GM03348 (cell line): ENCODE measurements at regions not wholly inside any gene's neighbourhood (a gene's known extent, or its start where the extent isn't known, plus 50 kb on each side); places are given as distances from the start of the nearest gene placed in this dataset.
"Not testable (repeated sequence)": the region's sequence is repeated elsewhere in the genome, so short reads cannot be mapped to it uniquely, and the experiment has no call there.

ENCODE experiments used
- DNase-seq: peaks from one replicate; pipeline ENCODE4 v3.0.0; 2012; ENCODE audit warnings: low spot score

DNA sequence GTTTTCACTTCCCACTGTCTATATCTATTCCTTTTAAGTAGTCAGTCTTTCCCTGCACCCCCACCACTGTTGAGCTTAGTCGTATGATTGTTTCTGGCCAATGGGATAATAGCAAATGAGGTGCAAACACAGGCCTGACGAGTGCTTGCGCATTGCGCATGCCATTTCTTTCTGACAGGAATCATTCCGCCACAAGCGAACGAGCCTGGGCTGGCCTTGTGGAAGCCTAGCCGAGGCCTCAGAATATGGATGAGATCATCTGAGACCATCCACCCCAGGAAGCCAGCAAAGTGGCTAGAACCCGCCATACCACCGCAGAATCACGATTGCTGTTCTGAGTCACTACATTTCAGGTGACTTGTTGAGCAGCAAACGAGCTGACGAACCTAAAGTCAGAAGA lies 52.2 kb upstream of the PRL start:
- DNase-seq = no peak

DNA sequence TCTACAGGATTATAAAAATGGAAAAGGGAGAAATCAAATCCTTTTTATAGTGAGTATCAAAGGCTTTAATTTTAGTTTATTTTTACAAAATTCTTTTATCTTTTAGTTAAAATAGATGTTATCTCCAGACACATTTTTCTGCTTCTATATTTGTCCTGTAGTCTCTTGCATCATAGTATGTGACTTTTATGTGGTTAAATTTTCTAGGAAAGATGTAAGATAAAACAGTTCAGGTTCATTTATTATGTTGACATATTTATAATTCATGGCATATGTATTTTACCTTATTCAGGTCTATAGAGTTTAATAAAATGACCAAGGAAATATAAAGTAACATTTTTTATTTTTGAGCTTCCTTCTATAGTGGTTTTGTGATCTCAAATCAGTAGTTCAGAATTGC lies 52.7 kb upstream of the PRL start:
- DNase-seq = no peak

DNA sequence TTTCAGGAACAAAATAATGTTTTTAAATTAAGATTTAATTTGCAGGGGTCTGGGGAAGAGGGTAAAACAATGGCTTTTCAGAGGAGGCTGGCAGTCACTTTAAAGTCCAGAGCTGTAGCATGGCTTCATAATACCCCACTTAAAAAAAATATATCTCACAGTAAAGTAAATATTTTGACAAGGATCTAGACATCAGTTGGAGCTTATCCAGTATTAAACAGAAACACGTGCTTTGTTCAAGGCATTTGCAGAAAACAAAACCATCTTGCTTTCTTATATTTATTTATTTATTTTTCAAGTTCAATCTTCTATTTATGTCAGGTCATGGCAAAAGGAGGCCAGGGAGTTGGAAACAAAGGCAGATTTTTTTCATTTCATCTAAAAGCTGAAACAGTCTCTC lies 53.3 kb upstream of the PRL start:
- no peak for DNase-seq

DNA sequence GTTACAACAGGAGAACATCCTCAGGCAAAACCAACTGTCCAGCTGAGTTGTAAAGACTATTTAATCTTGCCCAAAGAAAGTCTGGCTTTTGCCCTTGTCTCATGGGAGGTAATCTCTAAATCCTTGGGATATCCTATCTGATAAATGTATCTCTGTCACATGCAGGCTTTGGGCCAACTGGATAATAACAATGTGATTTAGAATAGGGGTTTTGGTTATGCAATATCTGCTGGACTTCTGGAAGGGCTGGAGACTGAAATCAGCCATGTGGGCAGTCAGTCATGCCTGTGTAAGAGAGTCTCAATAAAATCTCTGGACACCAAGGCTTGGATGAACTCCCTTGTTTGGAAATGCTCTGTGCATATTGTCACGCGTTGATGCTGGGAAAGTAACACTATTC lies 56.3 kb upstream of the PRL start:
- no peak for DNase-seq

DNA sequence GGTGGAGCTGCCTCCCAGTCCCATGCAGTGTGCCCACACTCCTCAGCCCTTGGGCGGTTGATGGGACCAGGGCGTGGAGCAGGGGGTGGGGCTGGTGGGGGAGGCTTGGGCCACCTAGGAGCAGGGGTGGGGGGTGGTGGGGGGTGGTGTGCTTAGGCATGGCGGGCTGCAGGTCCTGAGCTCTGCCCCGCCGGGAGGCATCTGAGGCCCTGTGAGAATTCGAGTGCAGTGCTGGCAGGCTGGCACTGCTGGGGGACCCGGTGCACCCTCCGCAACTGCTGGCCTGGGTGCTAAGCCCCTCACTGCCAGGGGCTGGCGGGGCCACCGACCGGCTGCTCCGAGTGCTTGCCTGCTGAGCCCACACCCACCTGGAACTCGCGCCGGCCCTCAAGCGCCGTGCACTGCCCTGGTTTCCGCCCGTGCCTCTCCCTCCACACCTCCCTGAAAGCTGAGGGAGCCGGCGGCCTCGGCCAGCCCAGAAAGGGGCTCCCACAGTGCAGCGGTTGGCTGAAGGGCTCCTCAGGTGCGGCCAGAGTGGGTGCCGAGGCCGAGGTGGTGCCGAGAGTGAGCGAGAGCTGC lies 59.6 kb upstream of the PRL start:
- DNase-seq = no peak

DNA sequence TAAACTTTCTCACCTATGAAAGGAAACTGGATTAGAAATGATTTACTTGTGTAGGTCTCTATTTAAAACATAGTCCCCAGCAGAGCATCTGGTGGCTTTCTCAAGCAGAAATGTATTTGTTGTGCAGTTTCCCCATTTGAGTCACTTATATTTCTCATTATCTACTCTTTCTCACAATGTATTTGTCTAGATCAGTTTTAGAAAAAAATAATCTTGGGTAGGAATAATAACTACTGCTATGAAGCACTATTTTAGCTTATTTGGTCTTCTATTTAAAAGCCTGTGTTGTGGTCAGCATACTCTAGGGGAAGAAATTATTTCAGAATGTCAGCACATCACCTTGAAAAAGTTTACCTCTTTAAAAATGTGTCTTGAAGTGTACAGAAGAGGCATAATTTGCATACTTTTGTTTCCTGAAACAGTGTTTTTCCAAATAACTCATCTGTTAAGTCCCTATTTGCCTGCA lies 60.9 kb upstream of the PRL start:
- no peak for DNase-seq

DNA sequence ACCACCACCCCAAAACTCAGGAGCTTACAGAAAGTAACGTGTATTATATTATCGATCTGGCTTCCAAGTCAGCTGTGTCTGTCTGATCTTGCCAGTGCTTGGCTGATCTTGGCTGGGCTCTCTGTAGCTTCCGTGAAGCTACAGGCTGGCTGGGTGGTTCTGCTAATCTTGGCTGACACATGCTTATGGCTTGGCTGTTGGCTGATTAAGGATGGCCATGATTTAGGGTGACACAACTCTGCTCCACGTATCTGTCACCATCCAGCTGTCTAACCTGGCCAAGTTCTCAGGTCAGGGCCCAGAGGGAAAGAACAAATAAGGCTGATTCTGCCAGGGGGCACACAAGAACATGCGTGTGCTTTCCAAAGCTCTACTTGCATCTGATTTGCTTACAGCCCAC lies 64.7 kb upstream of the PRL start:
- no peak for DNase-seq

DNA sequence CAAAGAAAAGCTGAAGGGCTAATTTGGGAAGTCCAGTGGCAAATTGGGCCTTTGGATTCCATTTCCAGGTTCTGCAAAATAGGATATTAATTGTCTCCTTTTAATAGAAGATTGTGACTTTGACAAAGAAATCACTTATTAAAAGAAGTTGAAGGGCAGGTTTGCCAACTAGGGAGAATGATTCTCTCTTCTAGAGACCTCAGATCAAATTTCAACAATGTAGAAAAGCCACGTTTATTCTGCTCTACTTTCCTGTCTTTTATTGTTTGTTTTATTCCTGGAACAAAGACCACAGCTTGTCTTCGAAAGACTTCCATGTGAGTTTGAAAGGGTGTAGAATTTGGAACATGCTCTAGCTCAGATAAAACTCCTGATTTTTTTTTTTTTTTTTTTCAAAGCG lies 65.5 kb upstream of the PRL start:
- DNase-seq = no peak

DNA sequence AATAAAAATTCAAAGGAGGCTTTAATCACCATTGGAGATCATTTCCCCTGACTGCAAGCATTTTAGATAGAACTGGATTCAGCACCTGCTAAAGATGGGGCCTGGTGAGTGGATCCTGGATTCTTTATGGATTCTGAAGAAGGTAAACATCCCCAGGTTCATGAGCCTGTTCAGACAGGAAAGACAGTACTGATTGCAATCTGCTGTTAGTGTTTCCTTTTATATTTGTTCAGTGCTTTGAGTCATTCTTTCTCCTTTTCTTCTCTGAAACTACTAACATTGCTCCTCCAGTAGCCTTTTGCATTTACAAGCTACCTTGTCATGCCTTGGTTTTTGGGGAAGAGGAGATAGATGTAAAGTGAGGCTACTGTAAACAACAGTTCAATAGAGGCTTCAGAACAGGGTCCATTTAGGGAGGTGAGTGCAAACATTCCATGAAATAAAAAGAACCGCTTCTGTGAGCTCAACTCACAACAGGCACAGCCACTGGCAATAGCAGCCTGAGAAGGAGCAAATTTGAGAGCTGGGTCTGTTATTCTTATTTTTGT lies 66.4 kb upstream of the PRL start:
- DNase-seq = no peak

DNA sequence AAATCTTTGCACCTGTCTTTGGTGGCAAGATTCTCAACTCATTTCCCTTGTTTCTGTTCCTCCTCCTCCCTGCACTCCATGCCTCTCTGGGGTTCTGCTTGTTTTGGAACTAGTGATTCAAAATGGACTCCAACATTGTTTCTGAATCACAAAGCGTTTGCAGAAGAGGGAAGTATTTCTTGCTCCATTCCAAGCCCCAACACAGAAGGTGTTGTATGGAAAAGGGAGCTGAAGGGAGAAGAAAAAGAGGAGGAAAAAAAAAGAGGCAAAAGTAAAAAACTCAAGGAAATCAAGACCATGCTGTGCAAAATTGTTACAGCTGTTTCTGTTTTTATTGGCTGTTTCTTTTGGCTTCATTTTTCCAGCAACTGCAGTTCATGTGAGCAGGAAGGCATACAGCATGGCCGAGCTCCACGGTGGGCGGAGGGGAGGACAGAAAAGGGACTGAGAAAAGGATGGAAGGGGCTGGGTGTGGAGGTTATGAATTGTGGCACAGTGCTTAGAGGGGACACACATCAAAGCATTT lies 66.9 kb upstream of the PRL start:
- no peak for DNase-seq

DNA sequence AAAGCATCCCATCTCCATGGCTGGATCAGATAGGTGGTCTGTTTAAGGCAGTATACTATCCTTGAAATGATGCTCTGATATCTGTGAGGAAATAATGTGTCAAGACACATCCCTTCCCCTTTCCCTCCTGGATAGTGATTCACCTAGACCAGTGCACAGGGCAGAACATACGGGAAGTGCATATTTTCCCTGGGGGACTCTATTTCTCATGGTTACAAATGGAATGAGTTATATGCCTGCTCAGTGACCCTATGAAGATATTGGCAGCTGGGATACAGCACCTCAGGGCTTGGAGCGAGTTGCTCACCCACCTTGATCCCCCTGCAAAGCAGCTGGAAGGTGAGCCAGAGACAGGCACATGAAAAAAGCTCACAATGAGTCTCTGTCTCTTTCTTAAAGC lies 67.5 kb upstream of the PRL start:
- no peak for DNase-seq

DNA sequence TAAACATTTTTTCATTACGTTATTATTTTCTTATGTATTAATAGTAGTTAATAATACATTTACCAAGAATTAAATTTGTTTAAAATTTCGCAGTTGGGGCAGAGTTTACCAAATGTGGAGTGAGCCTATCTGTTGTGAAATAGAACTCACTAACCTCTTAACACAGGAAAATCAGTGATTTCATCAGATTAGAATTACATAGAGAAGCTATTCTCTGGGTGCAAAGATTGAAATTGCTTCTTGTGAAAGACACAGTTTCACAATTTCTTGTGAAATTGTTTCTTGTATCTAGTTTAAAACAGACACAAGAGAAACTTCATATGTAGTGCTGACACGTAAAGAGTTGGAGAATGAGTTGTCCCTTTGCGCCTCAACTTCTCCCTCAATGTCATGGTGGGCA lies 69.4 kb upstream of the PRL start:
- no peak for DNase-seq

DNA sequence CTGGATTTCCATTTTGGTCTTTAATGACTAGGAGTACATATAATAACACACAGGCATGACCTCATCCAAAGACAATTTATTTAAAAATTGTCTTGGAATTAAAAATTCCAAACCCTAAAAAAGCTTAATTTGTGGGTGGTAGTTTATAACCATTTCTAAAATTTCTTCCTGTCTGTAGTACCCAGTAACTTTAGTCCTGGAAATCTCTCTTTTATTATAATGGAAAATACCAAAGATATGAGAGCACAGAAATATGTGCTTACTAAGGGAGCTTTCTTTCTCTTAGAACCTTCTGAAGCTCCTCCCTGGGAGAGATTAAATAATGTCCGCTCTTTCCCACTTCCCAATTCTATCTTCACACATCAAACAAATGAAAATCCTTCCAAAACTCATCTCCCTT lies 70.5 kb upstream of the PRL start:
- DNase-seq = peak; percentile 15

DNA sequence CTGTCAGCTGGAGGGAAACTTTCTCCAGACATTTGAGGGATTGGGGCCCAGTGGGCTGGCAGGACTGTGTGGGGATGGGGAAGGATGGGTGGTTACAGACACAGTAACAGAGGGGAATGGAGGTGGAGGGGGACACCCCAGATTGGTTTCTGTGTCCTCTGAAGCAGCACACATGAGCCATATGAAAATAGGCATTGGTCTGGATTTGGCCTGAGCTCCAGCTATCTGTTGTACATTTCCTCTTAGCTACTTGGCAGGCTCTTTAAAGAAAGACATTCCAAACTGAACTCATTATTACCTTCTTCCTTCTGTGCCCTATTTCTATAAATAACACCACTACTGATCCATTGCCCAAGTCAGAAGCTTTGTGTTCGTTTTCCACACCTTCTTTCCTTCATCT lies 72.0 kb upstream of the PRL start:
- DNase-seq = no peak

DNA sequence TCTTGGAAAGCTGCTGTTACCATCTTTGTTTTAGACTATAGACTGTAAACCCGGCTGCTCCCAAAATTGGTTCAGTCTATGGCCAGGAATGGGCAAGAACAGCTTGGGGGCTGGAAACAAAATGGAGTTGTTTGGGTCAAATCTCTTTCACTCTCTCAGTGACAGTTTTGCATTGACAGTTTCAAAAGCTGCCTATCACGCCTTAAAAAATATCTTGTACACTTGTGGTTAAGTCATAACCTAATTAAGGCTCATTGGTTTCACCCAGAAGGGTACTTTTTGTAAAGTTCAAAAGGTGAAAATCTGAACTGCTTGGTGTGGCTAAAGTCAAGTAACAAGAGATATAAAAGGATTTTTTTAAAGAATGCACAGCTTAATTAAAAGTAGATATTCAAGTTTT lies 76.1 kb upstream of the PRL start:
- no peak for DNase-seq

DNA sequence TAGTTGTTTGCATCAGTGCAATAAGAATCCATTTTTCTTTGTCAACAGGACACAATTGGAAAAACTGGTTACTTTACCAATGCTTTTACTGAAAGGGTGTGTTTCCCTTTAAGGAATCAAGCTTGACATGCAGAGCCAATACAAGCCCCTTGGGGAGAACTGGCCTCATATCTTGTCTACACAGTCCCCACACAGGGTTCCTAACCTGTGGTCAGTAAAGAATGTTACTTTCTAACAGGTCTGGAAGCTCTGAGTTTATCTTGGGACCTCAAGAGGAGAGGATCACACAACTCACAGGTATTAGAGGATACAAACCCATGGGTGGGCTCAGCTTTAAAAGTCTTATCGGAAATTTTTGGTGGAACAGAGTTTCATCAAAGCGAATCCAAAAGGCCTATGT lies 78.1 kb upstream of the PRL start:
- DNase-seq = not testable (repeated sequence)

DNA sequence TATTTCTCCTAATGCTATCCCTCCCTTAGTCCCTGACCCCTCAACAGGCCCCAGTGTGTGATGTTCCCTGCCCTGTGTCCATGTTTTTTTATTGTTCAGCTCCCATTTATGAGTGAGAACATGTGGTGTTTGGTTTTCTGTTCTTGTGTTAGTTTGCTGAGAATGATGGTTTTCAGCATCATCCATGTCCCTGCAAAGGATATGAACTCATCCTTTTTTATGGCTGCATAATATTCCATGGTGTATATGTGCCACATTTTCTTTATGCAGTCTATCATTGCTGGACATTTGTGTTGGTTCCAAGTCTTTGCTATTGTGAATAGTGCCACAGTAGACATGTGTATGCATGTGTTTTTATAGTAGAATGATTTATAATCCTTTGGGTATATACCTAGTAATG lies 79.5 kb upstream of the PRL start:
- not testable (repeated sequence) for DNase-seq

DNA sequence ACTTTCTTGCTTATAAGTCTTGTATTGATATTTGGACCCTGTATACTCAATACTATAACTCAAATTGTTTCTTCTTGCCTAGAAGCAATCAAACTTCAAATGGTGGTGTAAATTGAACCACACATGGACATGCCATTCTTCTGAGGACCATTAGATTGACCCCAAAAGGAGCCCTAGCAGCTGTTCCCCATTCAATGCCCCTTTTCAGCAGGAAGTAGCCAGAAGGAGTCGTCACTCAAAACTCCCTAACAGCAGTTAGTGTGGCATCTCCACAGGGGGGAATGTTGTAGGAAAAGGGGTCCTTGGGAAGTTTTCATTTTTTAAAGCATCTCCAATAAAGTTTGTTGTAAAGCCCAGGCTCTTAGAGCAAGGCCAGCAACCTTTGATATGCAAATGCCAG lies 81.7 kb upstream of the PRL start:
- DNase-seq = not testable (repeated sequence)

DNA sequence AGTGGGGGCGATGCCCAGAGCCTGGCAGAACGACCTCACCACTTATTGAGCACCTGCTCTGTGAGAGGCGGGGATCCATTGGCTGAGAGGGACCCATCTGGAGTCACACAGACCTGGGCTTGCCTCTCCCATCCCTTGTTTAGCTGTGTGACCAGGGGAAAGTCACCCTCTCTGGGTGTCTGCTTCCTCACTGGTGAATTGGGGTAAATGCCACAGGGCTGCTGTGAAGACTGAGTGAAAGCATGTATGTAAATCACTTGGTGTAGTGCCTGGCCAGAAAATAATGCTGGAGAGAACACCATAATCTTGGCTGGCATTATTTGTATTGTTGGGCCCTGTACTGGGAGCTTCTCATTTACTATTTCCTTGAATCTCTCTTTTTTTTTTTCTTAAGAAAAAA lies 83.4 kb upstream of the PRL start:
- no peak for DNase-seq

DNA sequence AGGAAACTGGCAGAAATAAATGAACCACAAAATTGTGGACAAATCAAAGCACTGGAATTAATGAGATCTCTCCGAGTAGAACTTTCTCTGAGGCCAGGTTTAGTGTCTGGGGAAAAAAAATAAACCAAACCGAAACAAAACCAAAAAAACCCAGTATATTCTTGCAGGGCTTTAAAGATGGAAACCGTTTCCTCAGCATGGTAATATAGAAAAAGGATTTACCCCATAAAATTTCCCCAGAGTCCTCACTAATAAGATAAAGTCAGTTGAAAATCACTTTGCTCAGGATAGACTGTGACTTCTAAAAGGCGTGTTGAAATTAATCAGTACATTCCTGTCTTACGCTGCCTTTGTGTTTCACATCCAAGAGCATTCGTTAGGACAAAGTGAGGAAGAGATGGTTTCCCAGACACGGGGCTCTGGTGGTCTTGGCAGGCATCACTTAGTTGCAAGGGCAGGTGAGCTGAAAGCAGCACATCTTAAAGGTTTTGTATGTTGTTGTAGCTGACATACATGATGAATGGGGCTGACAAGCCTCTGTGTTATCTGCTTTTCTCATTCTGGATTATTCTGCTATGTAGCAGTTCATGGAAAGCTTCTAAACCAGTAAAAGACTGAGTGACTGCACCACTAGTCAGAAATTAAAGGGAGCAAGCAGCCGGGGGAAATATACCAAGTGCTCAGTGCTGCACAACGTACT lies 85.2 kb upstream of the PRL start:
- DNase-seq = no peak

DNA sequence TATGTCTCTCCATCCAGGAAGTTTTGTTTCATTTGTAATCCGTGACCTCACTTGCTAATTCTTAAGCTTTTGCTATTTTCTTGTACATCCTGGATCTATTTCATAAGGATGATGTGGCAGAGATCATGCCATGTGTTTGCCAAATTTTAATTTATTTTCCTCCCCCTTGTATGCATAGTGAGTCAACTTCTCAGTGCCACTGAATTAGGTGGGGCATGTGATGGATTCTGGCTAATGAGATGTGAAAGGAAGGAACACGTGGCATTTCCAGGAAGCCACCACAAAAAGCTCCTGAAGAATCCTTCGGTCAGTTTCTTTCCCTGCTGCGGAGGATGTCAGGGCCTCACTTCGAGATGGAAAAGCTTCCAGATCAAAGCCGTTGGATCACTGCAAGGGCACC lies 86.2 kb upstream of the PRL start:
- DNase-seq = no peak

DNA sequence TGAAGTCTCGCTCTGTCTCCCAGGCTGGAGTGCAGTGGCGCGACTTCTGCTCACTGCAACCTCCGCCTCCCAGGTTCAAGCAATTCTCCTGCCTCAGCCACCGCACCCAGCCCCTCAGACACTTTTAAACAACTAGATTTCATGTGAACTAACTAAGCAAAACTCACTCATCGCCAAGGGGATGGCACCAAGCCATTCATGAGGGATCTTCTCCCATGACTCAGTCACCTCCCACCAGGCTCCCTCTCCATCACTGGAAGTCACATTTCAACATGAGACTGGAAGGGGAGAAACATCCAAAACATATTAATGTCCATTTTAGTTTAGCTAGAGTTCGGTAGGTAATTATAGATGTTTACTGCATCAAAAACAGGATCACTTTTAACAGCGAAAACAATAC lies 95.9 kb upstream of the PRL start:
- no peak for DNase-seq

DNA sequence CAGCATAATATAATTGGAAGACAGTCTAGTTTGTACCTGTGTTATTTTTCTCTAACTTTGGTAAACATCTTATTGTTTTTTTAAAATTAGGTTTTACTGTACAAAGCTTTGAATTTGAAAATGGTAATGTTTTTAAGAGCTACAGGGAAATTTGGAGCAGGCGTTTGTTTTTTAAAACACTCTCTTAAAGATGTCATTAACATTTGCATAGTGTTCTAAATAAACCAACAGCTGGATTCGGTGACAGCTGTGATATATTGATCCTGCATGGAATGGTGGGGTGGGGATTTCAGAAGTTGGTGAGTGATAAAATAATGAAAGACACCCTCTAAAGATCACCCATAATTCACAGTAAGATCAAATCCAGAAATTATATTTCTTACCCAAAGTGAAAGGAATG lies 97.9 kb upstream of the PRL start:
- no peak for DNase-seq

DNA sequence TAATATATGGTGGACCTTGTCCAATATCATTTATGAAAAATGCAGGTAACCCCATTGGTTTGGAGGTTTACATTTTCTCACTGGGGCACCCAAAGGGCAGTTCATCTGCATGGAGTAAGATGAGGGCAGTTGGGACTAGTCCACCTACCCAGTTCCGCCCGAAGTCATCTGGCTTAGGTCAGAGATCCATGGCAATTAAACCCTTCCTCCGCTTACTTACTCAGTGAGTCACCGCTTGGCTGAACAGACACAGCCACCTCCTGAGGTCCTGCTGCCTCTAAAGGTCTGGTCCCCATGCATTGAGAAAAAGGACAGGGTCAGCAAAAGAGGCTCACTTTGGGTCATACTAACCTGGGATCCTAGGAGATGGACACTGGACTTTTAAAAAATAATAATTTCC lies 102.9 kb upstream of the PRL start:
- DNase-seq = no peak
